ENCODE measurements at regions not wholly inside any gene's neighbourhood (a gene's known extent, or its start where the extent isn't known, plus 50 kb on each side); places are given as distances from the start of the nearest gene placed in this dataset.

GRCh38 chr1:5575396-5575940 lies 416.8 kb downstream of the NPHP4 start:
- Histone ChIP-seq H3K4me3 (replicated peaks in 1 of 2; ENCODE audit: low read depth in 1 of 2, low read length in 2 of 2) (no peak overlapping the region), H4K20me1 (ENCODE audit: insufficient read depth) (no peaks in the 10 kb centered on the region), H3K4me2 (ENCODE audit: low read length) (no peak overlapping the region), H3K27me3 (ENCODE audit: insufficient read depth, low read length) (peaks cover 22% of the 10 kb centered on the region; the same call in 1 of the 2 replicates), H3K4me1 (ENCODE audit: control insufficient read depth in 1 of 2, insufficient read depth in 2 of 2, low read length in 2 of 2) (no peaks in the 10 kb centered on the region), H3K36me3 (ENCODE audit: control insufficient read depth in 1 of 2, insufficient read depth in 2 of 2, low read length in 2 of 2) (no peaks in the 10 kb centered on the region), H3K79me2 (ENCODE audit: insufficient read depth, low read length) (no peaks in the 10 kb centered on the region), H2AFZ (ENCODE audit: low read depth, low read length, poor library complexity, severe bottlenecking) (no peak overlapping the region), H3K27ac (ENCODE audit: low read depth, low read length) (no peak overlapping the region), H3K9me3 (ENCODE audit: control insufficient read depth in 1 of 2, insufficient read depth in 1 of 2, low read depth in 1 of 2, low read length in 2 of 2) (no peaks in the 10 kb centered on the region), H3K9ac (ENCODE audit: low read length) (no peak overlapping the region), H3K9me2 (ENCODE audit: insufficient read depth) (no peaks in the 10 kb centered on the region)
- ChIA-PET RAD21 (ENCODE audit: low non-redundant PET in 1 of 2, low total read pairs in 2 of 2, uncharacterized antibody in 2 of 2, unreplicated experiment in 2 of 2) (no interaction called here), POLR2A (no interaction called here), CTCF (no interaction called here)
- intact Hi-C loops (cut with micrococcal nuclease) = no loop called here
- ATAC-seq (no peak), DNase-seq (ENCODE audit: low read depth, low spot score) (no peak)
- TF ChIP-seq TCF7L2 (IDR thresholded peaks at IDR 0.05; ENCODE audit: borderline replicate concordance, extremely low read depth, insufficient read depth, insufficient read length) = no peak
- no peak for TF ChIP-seq SRF (IDR thresholded peaks at IDR 0.05; ENCODE audit: low read depth)
- TF ChIP-seq EZH2phosphoT487 (IDR thresholded peaks at IDR 0.05; ENCODE audit: borderline replicate concordance) = no peak
- TF ChIP-seq FOSL1 (IDR thresholded peaks at IDR 0.05; ENCODE audit: low read depth) = no peak
- no peak for TF ChIP-seq RAD21 (IDR thresholded peaks at IDR 0.05; ENCODE audit: low read depth)
- TF ChIP-seq JUND (IDR thresholded peaks at IDR 0.05) = no peak
- TF ChIP-seq ELF1 (IDR thresholded peaks at IDR 0.05; ENCODE audit: borderline replicate concordance, low read depth) = no peak
- BruUV-seq (replicated peaks) = no TSS peak

- ChIA-PET CTCF (no interaction called here), RAD21 (ENCODE audit: low non-redundant PET in 1 of 2, low total read pairs in 2 of 2, uncharacterized antibody in 2 of 2, unreplicated experiment in 2 of 2) (no interaction called here), POLR2A (no interaction called here)
- Histone ChIP-seq H3K4me3 (replicated peaks in 1 of 2; ENCODE audit: low read depth in 1 of 2, low read length in 2 of 2) (no peak overlapping the region), H3K27ac (ENCODE audit: low read depth, low read length) (no peak overlapping the region), H3K9me3 (ENCODE audit: control insufficient read depth in 1 of 2, insufficient read depth in 1 of 2, low read depth in 1 of 2, low read length in 2 of 2) (no peaks in the 10 kb centered on the region), H3K4me2 (ENCODE audit: low read length) (no peak overlapping the region), H3K27me3 (ENCODE audit: insufficient read depth, low read length) (peaks cover 16% of the 10 kb centered on the region; the same call in 1 of the 2 replicates), H2AFZ (ENCODE audit: low read depth, low read length, poor library complexity, severe bottlenecking) (no peak overlapping the region), H3K9me2 (ENCODE audit: insufficient read depth) (no peaks in the 10 kb centered on the region), H3K36me3 (ENCODE audit: control insufficient read depth in 1 of 2, insufficient read depth in 2 of 2, low read length in 2 of 2) (no peaks in the 10 kb centered on the region), H3K9ac (ENCODE audit: low read length) (no peak overlapping the region), H3K79me2 (ENCODE audit: insufficient read depth, low read length) (no peaks in the 10 kb centered on the region), H4K20me1 (ENCODE audit: insufficient read depth) (no peaks in the 10 kb centered on the region), H3K4me1 (ENCODE audit: control insufficient read depth in 1 of 2, insufficient read depth in 2 of 2, low read length in 2 of 2) (no peaks in the 10 kb centered on the region)
- DNase-seq (ENCODE audit: low read depth, low spot score) = no peak
- intact Hi-C loops (cut with micrococcal nuclease) = no loop called here
- no TSS peak for BruUV-seq (replicated peaks)
- ATAC-seq = no peak
- no peak for TF ChIP-seq CTCF (IDR thresholded peaks at IDR 0.05 in 2 of 3, conservative IDR thresholded peaks at IDR 0.05 in 1 of 3; ENCODE audit: borderline replicate concordance in 1 of 3, insufficient read depth in 1 of 3, low read depth in 2 of 3, low read length in 2 of 3)
- TF ChIP-seq TCF7L2 (IDR thresholded peaks at IDR 0.05; ENCODE audit: borderline replicate concordance, extremely low read depth, insufficient read depth, insufficient read length) = no peak
- no peak for TF ChIP-seq SRF (IDR thresholded peaks at IDR 0.05; ENCODE audit: low read depth)
- no peak for TF ChIP-seq POLR2AphosphoS5 (IDR thresholded peaks at IDR 0.05; ENCODE audit: low read depth, low read length)
- no peak for TF ChIP-seq EGR1 (IDR thresholded peaks at IDR 0.05; ENCODE audit: low read depth)
- no peak for TF ChIP-seq POLR2A (IDR thresholded peaks at IDR 0.05; ENCODE audit: borderline replicate concordance, extremely low read depth, insufficient read depth, insufficient read length)
- TF ChIP-seq CEBPB (IDR thresholded peaks at IDR 0.05; ENCODE audit: low read depth) = no peak
- TF ChIP-seq YY1 (IDR thresholded peaks at IDR 0.05; ENCODE audit: extremely low read depth, insufficient replicate concordance, low read depth, low read length) = no peak
- no peak for TF ChIP-seq EZH2phosphoT487 (IDR thresholded peaks at IDR 0.05; ENCODE audit: borderline replicate concordance)
- TF ChIP-seq REST (IDR thresholded peaks at IDR 0.05; ENCODE audit: low read depth) = no peak
- no peak for TF ChIP-seq ATF3 (IDR thresholded peaks at IDR 0.05)
- no peak for TF ChIP-seq SIN3A (IDR thresholded peaks at IDR 0.05; ENCODE audit: low read depth)
- TF ChIP-seq FOSL1 (IDR thresholded peaks at IDR 0.05; ENCODE audit: low read depth) = no peak
Observed at GRCh38 chr1:5574641-5575040, 417.6 kb downstream of the NPHP4 start.

Measured in HCT116 (cell line).